ENCODE measurements at regions not wholly inside any gene's neighbourhood (a gene's known extent, or its start where the extent isn't known, plus 50 kb on each side); places are given as distances from the start of the nearest gene placed in this dataset.

DNA sequence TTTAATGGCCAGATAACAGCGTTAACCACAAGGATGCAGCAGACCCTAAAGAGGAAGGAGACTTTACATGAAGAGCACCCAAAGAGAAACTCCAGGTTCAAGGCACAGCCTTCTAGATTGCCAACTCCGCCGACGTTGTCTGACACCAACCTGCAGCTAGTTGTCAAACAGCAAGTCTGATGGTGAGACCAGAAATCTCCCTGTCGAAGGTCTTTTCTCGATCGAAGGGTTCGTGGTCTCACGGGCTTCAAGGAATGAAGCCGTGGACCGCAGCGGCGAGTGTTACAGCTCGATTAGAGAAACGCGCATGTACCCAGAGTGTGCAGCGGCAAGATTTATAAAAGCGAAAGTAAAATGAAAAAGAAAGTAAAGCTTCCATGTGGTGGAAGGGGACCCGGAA lies 656.3 kb downstream of the XIRP2 start:
- Histone ChIP-seq H3K9me3 (replicated peaks in 1 of 2; ENCODE audit: control insufficient read depth in 1 of 2, insufficient read depth in 1 of 2, low read length in 2 of 2) (peaks cover 0 to 3% of the 10 kb centered on the region in 2 donors), H3K27ac (ENCODE audit: low read depth in 1 of 2, low read length in 2 of 2) (no peak overlapping the region), H3K9ac (ENCODE audit: insufficient read depth, low read length, poor library complexity, severe bottlenecking) (no peak overlapping the region), H3K4me3 (replicated peaks in 1 of 3; ENCODE audit: low read depth in 2 of 3, low read length in 3 of 3) (no peak overlapping the region), H3K4me2 (replicated peaks; ENCODE audit: extremely low read depth, low read length, poor library complexity, severe bottlenecking) (no peak overlapping the region), H3K36me3 (replicated peaks in 1 of 2; ENCODE audit: control insufficient read depth in 1 of 2, insufficient read depth in 2 of 2, low read length in 2 of 2) (no peaks in the 10 kb centered on the region), H3K79me2 (ENCODE audit: insufficient read depth, low read length) (no peaks in the 10 kb centered on the region), H2AFZ (ENCODE audit: insufficient read depth, low read depth, low read length, poor library complexity, severe bottlenecking) (no peak overlapping the region), H4K20me1 (ENCODE audit: insufficient read depth, low read length) (no peaks in the 10 kb centered on the region), H3K27me3 (ENCODE audit: control insufficient read depth in 2 of 2, insufficient read depth in 2 of 2, low read length in 2 of 2) (no peaks in the 10 kb centered on the region), H3K4me1 (ENCODE audit: control insufficient read depth in 1 of 2, insufficient read depth in 2 of 2, low read length in 2 of 2) (no peaks in the 10 kb centered on the region)
- Mint-ChIP-seq H3K4me3 (no peak overlapping the region), H3K27me3 (ENCODE audit: low read depth in 3 of 3) (peaks cover 0 to 1% (median 0%) of the 10 kb centered on the region in 3 donors), H3K4me1 (no peaks in the 10 kb centered on the region), H3K27ac (no peak overlapping the region), H3K9me3 (peaks cover 0 to 19% (median 7%) of the 10 kb centered on the region in 7 donors), H3K36me3 (no peaks in the 10 kb centered on the region)
- 96% methylated on average over 18 of the region's 19 CpGs for WGBS (ENCODE audit: insufficient coverage)
- intact Hi-C loops (cut with micrococcal nuclease): no loop called here
- no peak for TF ChIP-seq CTCF (IDR thresholded peaks at IDR 0.05)
- DNase-seq: no peak

GRCh38 chr2:167543721-167544120 lies 655.4 kb downstream of the XIRP2 start:
- no peak overlapping the region for H3K4me3 Mint-ChIP-seq
- no peak overlapping the region for H3K27ac Mint-ChIP-seq
- H3K79me2 ChIP-seq (ENCODE audit: insufficient read depth, low read length): no peaks in the 10 kb centered on the region
- H3K9me3 ChIP-seq (replicated peaks in 1 of 2; ENCODE audit: control insufficient read depth in 1 of 2, insufficient read depth in 1 of 2, low read length in 2 of 2): peaks cover 0 to 3% of the 10 kb centered on the region in 2 donors
- 92% methylated on average over 2 of the region's 4 CpGs for WGBS (ENCODE audit: insufficient coverage)
- H2AFZ ChIP-seq (ENCODE audit: insufficient read depth, low read depth, low read length, poor library complexity, severe bottlenecking): no peak overlapping the region
- H3K4me1 ChIP-seq (ENCODE audit: control insufficient read depth in 1 of 2, insufficient read depth in 2 of 2, low read length in 2 of 2): no peaks in the 10 kb centered on the region
- no peak overlapping the region for H3K4me3 ChIP-seq (replicated peaks in 1 of 3; ENCODE audit: low read depth in 2 of 3, low read length in 3 of 3)
- DNase-seq: no peak
- no peaks in the 10 kb centered on the region for H3K36me3 ChIP-seq (replicated peaks in 1 of 2; ENCODE audit: control insufficient read depth in 1 of 2, insufficient read depth in 2 of 2, low read length in 2 of 2)
- intact Hi-C loops (cut with micrococcal nuclease): no loop called here
- peaks cover 0 to 19% (median 4%) of the 10 kb centered on the region in 7 donors for H3K9me3 Mint-ChIP-seq
- H3K36me3 Mint-ChIP-seq: no peaks in the 10 kb centered on the region
- no peaks in the 10 kb centered on the region for H4K20me1 ChIP-seq (ENCODE audit: insufficient read depth, low read length)
- H3K9ac ChIP-seq (ENCODE audit: insufficient read depth, low read length, poor library complexity, severe bottlenecking): no peak overlapping the region
- no peak overlapping the region for H3K4me2 ChIP-seq (replicated peaks; ENCODE audit: extremely low read depth, low read length, poor library complexity, severe bottlenecking)
- no peak overlapping the region for H3K27ac ChIP-seq (ENCODE audit: low read depth in 1 of 2, low read length in 2 of 2)
- TF ChIP-seq CTCF (IDR thresholded peaks at IDR 0.05): no peak
- no peaks in the 10 kb centered on the region for H3K27me3 ChIP-seq (ENCODE audit: control insufficient read depth in 2 of 2, insufficient read depth in 2 of 2, low read length in 2 of 2)
- peaks cover 0 to 1% (median 0%) of the 10 kb centered on the region in 3 donors for H3K27me3 Mint-ChIP-seq (ENCODE audit: low read depth in 3 of 3)
- H3K4me1 Mint-ChIP-seq: no peaks in the 10 kb centered on the region

Data from CD14-positive monocyte (primary cell).